MM.1S (cell line): ENCODE measurements at regions not wholly inside any gene's neighbourhood (a gene's known extent, or its start where the extent isn't known, plus 50 kb on each side); places are given as distances from the start of the nearest gene placed in this dataset.

Source experiments
- CTCF ChIP-seq: fragments of 300-600 bp; sonication (generic); IDR thresholded peaks from 2 replicates; pipeline ENCODE4 v1.5.1; 2016; ENCODE audit warnings: antibody characterized with exemption, low read length, mixed read lengths
- EZH2 ChIP-seq: fragments of 300-600 bp; sonication (generic); optimal IDR thresholded peaks from 2 replicates; pipeline ENCODE3; 2017; ENCODE audit warnings: low read depth, mild to moderate bottlenecking, antibody characterized with exemption, low read length, mixed read lengths

GRCh38 chr11:114925591-114925990 lies 247.3 kb downstream of the NXPE2 start:
- TF ChIP-seq EZH2 (no peak), CTCF (no peak)
